Vagina (tissue), 2 donors: ENCODE measurements at regions not wholly inside any gene's neighbourhood (a gene's known extent, or its start where the extent isn't known, plus 50 kb on each side); places are given as distances from the start of the nearest gene placed in this dataset.

Source experiments
- POLR2AphosphoS5 ChIP-seq, 2 donors: sonication (generic); formaldehyde crosslinking; IDR thresholded peaks; one replicate each; pipeline ENCODE4 v1.9.0; 2017; ENCODE audit warnings: antibody characterized with exemption in 2 of 2, mild to moderate bottlenecking in 2 of 2, low read depth in 1 of 2; ENCODE audit not compliant: insufficient read depth in 1 of 2
- TF ChIP-seq, protein P1 (sequence below), 3 experiments: fragments of 450-650 bp in 2 of 3; fragments of 200-600 bp in 1 of 3; sonication (generic) in 1 of 3; IDR thresholded peaks; one replicate each; pipeline ENCODE4 v1.5.1; 2017 to 2019; ENCODE audit warnings: antibody characterized with exemption in 3 of 3, mild to moderate bottlenecking in 2 of 3, moderate library complexity in 2 of 3

DNA sequence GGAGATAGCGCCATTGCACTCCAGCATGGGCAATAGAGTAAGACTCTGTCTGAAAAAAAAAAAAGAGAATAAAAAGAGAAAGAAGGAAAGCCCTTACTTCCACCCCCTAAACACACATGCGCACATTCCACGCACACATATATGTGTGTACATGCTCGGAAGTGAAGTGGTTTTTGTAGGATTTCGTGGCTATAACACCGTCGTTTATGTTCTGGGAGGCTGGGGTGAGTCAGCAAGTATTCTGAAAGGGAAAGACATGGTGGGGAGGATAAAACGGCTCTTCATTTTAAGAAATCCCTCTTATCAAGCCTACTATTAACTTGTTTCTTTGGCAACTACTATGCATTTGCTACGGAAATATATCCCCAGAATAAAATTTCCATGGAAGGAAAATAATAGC lies 422.8 kb upstream of the TBL1XR1 start:
- TF ChIP-seq, protein P1, sequence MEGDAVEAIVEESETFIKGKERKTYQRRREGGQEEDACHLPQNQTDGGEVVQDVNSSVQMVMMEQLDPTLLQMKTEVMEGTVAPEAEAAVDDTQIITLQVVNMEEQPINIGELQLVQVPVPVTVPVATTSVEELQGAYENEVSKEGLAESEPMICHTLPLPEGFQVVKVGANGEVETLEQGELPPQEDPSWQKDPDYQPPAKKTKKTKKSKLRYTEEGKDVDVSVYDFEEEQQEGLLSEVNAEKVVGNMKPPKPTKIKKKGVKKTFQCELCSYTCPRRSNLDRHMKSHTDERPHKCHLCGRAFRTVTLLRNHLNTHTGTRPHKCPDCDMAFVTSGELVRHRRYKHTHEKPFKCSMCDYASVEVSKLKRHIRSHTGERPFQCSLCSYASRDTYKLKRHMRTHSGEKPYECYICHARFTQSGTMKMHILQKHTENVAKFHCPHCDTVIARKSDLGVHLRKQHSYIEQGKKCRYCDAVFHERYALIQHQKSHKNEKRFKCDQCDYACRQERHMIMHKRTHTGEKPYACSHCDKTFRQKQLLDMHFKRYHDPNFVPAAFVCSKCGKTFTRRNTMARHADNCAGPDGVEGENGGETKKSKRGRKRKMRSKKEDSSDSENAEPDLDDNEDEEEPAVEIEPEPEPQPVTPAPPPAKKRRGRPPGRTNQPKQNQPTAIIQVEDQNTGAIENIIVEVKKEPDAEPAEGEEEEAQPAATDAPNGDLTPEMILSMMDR (IDR thresholded peaks at IDR 0.05) = no peak
- TF ChIP-seq POLR2AphosphoS5 (IDR thresholded peaks at IDR 0.05; ENCODE audit: insufficient read depth in 1 of 2, low read depth in 1 of 2) = no peak
